AG09319 (cell line): ENCODE measurements at regions not wholly inside any gene's neighbourhood (a gene's known extent, or its start where the extent isn't known, plus 50 kb on each side); places are given as distances from the start of the nearest gene placed in this dataset.

Experiments
- DNase-seq: peaks from one replicate; pipeline ENCODE4 v3.0.0-alpha.2; 2010; ENCODE audit warnings: low read depth; ENCODE audit errors: extremely low read depth
- TF ChIP-seq, protein P1 (sequence below): IDR thresholded peaks from 2 replicates; pipeline ENCODE4 v1.5.1; 2011; ENCODE audit warnings: low read depth, mild to moderate bottlenecking, inconsistent platforms, low read length, moderate library complexity

DNA sequence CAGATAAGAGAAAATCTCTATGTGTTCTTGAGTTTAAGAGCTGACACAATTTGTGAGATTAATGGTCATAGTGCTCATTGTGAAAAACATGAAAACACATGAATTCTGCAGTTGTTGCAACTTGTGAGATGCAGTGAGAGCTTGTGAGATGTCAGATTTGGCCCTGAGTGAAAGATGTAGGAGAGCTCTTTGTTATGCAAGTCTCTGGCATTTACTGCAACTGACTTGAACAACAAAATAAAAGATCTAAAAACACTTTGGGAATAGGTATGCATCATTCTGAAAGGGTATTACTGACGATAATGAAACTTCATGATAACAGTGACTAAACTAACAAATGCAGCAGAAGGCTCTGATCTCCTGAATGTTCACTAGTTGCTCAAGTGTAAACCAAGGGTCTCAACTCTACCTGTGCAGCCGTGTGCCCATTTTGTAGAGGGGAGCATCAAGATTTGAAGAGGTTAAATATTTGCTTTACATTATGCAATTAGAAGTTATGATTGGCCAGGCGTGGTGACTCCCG, 50.8 kb upstream of the SMIM36 start:
- no peak for DNase-seq
- TF ChIP-seq, protein P1, sequence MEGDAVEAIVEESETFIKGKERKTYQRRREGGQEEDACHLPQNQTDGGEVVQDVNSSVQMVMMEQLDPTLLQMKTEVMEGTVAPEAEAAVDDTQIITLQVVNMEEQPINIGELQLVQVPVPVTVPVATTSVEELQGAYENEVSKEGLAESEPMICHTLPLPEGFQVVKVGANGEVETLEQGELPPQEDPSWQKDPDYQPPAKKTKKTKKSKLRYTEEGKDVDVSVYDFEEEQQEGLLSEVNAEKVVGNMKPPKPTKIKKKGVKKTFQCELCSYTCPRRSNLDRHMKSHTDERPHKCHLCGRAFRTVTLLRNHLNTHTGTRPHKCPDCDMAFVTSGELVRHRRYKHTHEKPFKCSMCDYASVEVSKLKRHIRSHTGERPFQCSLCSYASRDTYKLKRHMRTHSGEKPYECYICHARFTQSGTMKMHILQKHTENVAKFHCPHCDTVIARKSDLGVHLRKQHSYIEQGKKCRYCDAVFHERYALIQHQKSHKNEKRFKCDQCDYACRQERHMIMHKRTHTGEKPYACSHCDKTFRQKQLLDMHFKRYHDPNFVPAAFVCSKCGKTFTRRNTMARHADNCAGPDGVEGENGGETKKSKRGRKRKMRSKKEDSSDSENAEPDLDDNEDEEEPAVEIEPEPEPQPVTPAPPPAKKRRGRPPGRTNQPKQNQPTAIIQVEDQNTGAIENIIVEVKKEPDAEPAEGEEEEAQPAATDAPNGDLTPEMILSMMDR: no peak

DNA sequence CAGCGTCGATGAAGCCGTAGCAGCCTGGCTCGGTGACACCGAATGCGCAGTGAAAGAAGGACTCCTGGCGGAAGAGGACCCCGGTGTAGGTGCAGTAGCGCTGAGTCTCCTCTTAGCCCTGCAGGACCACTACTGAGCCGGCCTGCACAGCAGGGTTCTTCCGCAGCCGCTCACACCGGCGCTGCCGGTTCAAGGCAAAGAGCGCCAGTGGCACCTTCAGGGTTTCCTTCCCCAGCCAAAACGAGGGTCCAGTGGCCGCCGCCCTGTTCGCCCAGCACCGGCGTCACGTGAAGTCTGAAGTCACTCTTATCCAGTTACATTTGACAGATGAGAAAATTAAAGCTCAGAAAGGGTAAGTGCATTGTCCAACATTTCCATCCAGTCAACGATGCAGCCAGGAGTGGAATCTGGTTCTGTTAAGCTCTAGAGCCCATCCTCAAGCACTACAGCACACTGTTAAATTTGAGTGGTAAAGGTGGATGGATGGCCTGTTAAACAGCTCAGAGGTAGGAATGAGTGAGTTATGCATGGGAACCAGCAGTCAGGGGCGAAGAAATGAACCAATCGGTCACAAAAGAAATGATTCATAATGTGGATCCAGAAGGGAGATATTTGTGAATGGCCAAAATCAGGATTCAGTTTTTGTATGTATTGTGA, 50.2 kb upstream of the SMIM36 start:
- TF ChIP-seq, protein P1: no peak
- DNase-seq: no peak
